Colon (tissue), 2 donors: ENCODE measurements at regions not wholly inside any gene's neighbourhood (a gene's known extent, or its start where the extent isn't known, plus 50 kb on each side); places are given as distances from the start of the nearest gene placed in this dataset.
"Not testable (repeated sequence)": the region's sequence is repeated elsewhere in the genome, so short reads cannot be mapped to it uniquely, and the experiment has no call there.

Source experiments
- FAIRE-seq: peaks from 2 replicates; lab custom pipeline; 2012; peaks lifted over from hg19 to GRCh38; lab: Jason Lieb, UNC
- donor health status: control.
- donor health status: control.

- FAIRE-seq: no peak
Observed at GRCh38 chr7:12985752-12986151, 298.3 kb downstream of the ARL4A start.

GRCh38 chr7:12987238-12987637 lies 299.8 kb downstream of the ARL4A start:
- FAIRE-seq: no peak

DNA sequence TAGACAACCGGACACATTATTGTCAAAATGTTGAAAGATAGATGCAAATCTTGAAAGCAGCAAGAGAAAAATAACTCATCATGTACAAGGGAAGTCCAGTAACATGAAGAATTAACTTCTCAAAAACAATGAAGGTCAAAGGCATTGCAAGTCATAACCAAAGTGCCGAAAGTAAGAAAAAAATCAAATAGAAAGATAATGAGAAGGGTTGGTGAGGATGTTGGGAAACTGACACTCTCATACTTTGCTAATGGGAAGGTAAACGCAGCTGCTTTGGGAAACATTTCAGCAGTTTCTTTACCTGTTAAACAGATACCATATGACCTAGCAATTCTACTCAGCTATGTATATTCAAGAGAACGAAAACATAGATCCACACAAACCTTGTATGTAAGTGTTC lies 303.0 kb downstream of the ARL4A start:
- FAIRE-seq: no peak

- FAIRE-seq: no peak
Observed at GRCh38 chr7:12993025-12993424, 305.6 kb downstream of the ARL4A start.

- FAIRE-seq: no peak
Observed at GRCh38 chr7:12995912-12996469, 308.6 kb downstream of the ARL4A start.

DNA sequence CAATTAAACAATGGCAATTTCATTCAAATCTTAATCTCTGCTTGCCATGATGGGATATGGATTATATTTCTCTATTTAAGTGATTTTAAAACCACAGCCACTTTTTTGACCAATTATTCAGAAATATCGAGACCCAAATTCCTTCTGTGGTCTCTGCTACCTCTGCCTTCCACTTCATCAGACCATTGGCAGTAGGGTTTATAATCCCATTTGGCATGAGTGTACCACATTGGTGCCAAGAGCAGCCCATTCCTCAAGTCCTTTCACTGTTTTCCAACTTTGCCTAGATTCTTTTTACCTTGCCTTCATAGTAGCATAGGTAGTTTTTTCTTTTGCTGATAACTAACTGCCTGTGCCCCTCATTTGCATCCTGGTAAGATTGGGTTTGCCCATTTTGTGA lies 319.9 kb downstream of the ARL4A start:
- no peak for FAIRE-seq

- no peak for FAIRE-seq
Observed at GRCh38 chr7:13009517-13009916, 322.1 kb downstream of the ARL4A start.

GRCh38 chr7:13014011-13014410 lies 326.6 kb downstream of the ARL4A start:
- no peak for FAIRE-seq

- FAIRE-seq: no peak
Observed at GRCh38 chr7:13016036-13016581, 328.7 kb downstream of the ARL4A start.

GRCh38 chr7:13016592-13017332 lies 329.3 kb downstream of the ARL4A start:
- FAIRE-seq: no peak

DNA sequence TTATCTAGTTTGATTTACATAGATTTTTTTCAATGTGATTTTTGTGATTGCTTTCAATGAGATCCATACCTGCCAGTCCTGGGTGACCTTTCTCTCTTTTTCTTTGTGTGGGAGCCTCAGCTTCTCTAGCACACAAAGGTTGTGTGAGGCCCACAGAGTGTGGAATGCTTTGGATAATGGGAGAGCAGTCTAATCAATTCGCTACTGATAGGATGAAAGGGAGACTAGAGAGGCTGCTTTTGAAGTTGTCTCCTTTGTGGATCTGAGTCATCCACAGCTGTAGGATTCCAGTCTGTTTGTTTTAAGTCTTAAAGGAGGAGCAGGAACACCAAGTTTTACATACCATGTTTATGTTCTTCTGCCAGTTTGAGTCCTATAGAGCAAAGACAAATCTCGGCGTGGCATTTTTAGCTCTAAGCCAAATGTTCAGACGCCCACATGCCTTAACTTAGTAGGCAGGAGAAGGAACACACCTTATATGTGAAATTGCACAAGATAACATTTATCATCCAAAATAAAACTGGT lies 330.0 kb downstream of the ARL4A start:
- no peak for FAIRE-seq

DNA sequence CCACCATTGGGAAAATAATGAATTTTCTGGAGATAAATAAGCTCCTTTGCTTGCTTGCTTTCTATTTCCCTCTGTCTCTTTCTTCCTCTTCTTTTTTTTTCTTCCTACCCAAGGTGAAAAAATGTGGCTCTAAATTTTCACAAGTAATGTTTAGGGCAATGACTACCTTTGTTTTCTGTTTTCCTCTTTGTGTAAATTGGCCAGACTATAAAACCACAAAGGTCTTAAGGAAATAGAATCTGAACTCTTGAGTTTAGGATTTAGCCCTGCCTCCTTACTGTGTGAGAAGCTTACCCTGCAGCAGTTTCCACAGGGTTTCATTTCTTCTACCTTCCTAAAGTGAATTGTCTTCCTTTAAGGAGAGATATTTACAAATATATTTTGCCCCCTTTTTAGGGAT lies 330.4 kb downstream of the ARL4A start:
- no peak for FAIRE-seq

GRCh38 chr7:13021566-13022300 lies 334.3 kb downstream of the ARL4A start:
- FAIRE-seq: no peak

- FAIRE-seq: no peak
Observed at GRCh38 chr7:13024121-13024674, 336.8 kb downstream of the ARL4A start.

GRCh38 chr7:13025043-13025442 lies 337.6 kb downstream of the ARL4A start:
- FAIRE-seq: not testable (repeated sequence)

DNA sequence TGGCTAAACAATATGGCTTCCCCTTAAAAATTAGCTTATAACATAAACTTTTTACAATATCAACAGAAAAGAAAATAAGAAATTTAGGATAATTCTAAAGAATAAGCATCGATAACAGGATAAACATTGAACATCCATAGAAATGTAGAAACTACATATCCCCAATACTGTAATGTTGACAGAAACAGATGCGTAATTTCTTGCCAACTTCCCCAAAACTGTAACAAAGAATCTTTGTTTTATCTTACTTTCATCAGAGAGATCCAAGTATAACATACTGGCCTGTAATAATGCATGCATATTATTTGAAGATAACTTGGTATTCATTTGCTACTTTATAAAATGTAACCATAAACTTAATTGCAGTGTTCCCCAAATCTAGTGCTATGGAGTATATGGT lies 339.9 kb downstream of the ARL4A start:
- FAIRE-seq: no peak

DNA sequence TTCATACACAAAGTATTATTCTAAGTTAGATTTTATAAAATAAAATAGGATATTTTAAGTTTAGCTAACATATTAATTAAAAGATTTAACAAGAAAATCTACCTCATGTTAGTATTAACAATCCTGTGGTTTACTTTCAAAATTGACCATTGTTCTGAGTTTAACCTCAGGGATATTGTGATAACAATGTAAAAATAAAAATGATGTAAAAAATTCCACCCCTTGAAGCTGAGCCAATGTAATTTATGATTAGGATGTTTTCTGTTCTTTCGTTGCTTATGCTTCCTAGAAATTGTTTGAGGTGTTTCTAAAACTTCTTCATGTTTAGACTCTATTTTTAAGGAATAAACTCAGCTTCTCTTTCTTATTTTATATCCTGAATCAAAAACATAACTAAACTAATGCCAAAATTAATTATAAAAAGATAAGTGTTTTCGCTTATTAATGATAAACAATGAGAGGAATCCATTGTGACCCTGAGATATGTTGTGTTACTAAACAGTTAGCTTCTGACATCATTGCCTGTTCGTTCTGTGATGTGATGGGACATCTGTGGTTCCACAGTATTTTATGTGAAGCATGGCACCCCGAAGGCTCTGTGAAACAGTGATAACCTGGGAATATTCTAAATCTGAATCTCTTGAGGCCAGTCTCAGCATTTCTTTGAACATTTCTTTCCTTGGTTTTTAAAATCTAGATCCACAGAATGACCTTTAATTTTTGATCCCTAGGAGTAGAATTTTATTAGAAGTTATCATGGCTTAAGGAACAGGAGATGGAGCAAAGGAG lies 340.8 kb downstream of the ARL4A start:
- FAIRE-seq: no peak

DNA sequence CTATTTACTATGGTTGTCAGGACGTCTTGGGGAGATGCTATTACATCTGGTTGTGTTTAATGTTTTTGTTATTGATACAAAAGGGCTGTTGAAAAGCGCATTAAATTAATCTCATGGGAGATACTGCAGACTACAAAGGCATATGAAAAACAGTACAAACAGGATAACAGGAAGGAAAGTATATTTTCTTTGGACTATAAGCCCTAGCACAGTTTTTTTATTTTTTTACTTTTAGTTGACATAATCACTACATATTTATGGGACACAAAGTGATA lies 341.3 kb downstream of the ARL4A start:
- FAIRE-seq: no peak

- no peak for FAIRE-seq
Observed at GRCh38 chr7:13031468-13031867, 344.0 kb downstream of the ARL4A start.

- no peak for FAIRE-seq
Observed at GRCh38 chr7:13032084-13032483, 344.7 kb downstream of the ARL4A start.

DNA sequence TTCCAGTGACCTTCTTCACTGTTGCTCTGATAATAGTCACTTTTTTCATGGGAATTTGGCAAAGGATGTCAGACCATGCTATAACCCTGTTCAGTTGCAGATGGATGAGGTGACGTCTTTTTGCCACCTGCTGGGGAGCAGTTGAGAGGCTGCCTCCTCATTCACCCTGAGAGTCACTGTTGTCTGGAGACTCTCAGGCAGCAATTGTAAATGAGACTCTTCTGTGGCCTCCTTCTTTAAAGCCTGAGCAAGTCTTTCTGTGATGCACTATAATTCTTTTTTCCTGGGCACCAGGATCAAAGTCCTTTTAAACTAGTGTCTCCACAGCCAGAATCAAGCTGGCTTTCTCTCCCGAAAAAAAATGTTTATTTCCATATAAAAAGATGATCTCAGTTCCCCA lies 345.1 kb downstream of the ARL4A start:
- FAIRE-seq: no peak

DNA sequence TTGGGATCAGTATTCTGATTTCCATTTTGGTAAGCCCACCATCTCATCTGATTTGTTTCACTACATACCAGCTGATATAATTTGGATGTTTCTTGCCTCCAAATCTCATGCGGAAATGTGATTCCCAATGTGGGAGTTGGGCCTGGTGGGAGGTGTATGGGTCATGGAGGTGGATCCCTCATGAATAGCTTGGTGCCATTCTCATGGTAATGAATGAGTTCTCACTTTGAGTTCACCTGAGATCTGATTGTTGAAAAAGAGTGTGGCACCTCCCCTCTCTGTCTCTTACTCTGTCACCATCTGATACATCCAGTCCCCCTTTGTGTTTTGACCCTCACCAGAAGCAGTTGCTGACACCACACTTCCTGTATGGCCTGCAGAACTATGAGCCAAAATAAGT lies 347.3 kb downstream of the ARL4A start:
- FAIRE-seq: no peak
